CD14-positive monocyte (primary cell): ENCODE measurements at regions not wholly inside any gene's neighbourhood (a gene's known extent, or its start where the extent isn't known, plus 50 kb on each side); places are given as distances from the start of the nearest gene placed in this dataset.

Source experiments
- DNase-seq, 3 donors: peaks; one replicate each; pipeline ENCODE4 v3.0.0-alpha.2; 2011 to 2022
- H2AFZ ChIP-seq: 2 replicates; pipeline ENCODE4 v1.6.0; 2012; ENCODE audit warnings: mild to moderate bottlenecking, low read depth, low read length, inconsistent platforms; ENCODE audit not compliant: insufficient read depth, poor library complexity, severe bottlenecking
- H3K27ac ChIP-seq, 2 donors: 1 replicate in 1 of 2; 2 replicates in 1 of 2; pipeline ENCODE4 v1.5.1; 2012 to 2013; ENCODE audit warnings: low read length in 2 of 2, control low read depth in 1 of 2, inconsistent platforms in 1 of 2, low read depth in 1 of 2, mild to moderate bottlenecking in 1 of 2
- H3K27me3 ChIP-seq, 2 donors: one replicate each; pipeline versions ENCODE4 v1.6.0 to v1.6.1; 2011 to 2013; ENCODE audit warnings: low read length in 2 of 2; ENCODE audit not compliant: control insufficient read depth in 2 of 2, insufficient read depth in 2 of 2
- H3K36me3 ChIP-seq, 2 donors: replicated peaks in 1 of 2; 1 replicate in 1 of 2; 2 replicates in 1 of 2; pipeline versions ENCODE4 v1.5.1 to v1.6.1; 2012 to 2013; ENCODE audit warnings: low read length in 2 of 2, control low read depth in 1 of 2, inconsistent platforms in 1 of 2, mild to moderate bottlenecking in 1 of 2; ENCODE audit not compliant: insufficient read depth in 2 of 2, control insufficient read depth in 1 of 2
- H3K4me1 ChIP-seq, 2 donors: 1 replicate in 1 of 2; 2 replicates in 1 of 2; pipeline versions ENCODE4 v1.5.1 to v1.6.1; 2012 to 2013; ENCODE audit warnings: low read length in 2 of 2, control low read depth in 1 of 2, inconsistent platforms in 1 of 2, mild to moderate bottlenecking in 1 of 2, moderate library complexity in 1 of 2; ENCODE audit not compliant: insufficient read depth in 2 of 2, control insufficient read depth in 1 of 2
- H3K4me2 ChIP-seq: replicated peaks from 2 replicates; pipeline ENCODE3; 2012; ENCODE audit warnings: low read length, moderate library complexity, mild to moderate bottlenecking; ENCODE audit not compliant: poor library complexity, severe bottlenecking; ENCODE audit errors: extremely low read depth
- H3K4me3 ChIP-seq, 3 experiments: fragments of 200-600 bp in 1 of 3; sonication (generic) in 1 of 3; replicated peaks in 1 of 3; 1 replicate in 2 of 3; 2 replicates in 1 of 3; pipeline ENCODE4 v1.5.1; 2011 to 2013; ENCODE audit warnings: low read length in 3 of 3, mild to moderate bottlenecking in 3 of 3, control low read depth in 2 of 3, low read depth in 2 of 3, inconsistent platforms in 1 of 3, moderate library complexity in 1 of 3
- H3K79me2 ChIP-seq: 2 replicates; pipeline ENCODE4 v1.6.0; 2012; ENCODE audit warnings: mild to moderate bottlenecking, control low read depth, inconsistent platforms, low read length, moderate library complexity; ENCODE audit not compliant: insufficient read depth
- H3K9ac ChIP-seq: 2 replicates; pipeline ENCODE4 v1.6.0; 2017; ENCODE audit warnings: low read length, mild to moderate bottlenecking; ENCODE audit not compliant: insufficient read depth, poor library complexity, severe bottlenecking
- H3K9me3 ChIP-seq, 2 donors: replicated peaks in 1 of 2; 1 replicate in 1 of 2; 2 replicates in 1 of 2; pipeline versions ENCODE4 v1.5.1 to v1.6.1; 2012 to 2013; ENCODE audit warnings: low read length in 2 of 2, control low read depth in 1 of 2; ENCODE audit not compliant: control insufficient read depth in 1 of 2, insufficient read depth in 1 of 2
- H4K20me1 ChIP-seq: 2 replicates; pipeline ENCODE4 v1.6.0; 2012; ENCODE audit warnings: mild to moderate bottlenecking, low read length, control low read depth, moderate library complexity; ENCODE audit not compliant: insufficient read depth
- H3K27ac Mint-ChIP-seq, 7 donors: one replicate each; pipeline ENCODE4 v1.8.0; 2020; ENCODE audit warnings: mild to moderate bottlenecking in 7 of 7, mixed read lengths in 7 of 7, moderate library complexity in 6 of 7, inconsistent platforms in 2 of 7
- H3K27me3 Mint-ChIP-seq, 3 donors: one replicate each; pipeline ENCODE4 v1.8.0; 2021 to 2022; ENCODE audit warnings: low read depth in 3 of 3, mild to moderate bottlenecking in 3 of 3, mixed read lengths in 3 of 3, moderate library complexity in 3 of 3, inconsistent platforms in 1 of 3
- H3K36me3 Mint-ChIP-seq, 2 donors: one replicate each; pipeline ENCODE4 v1.8.0; 2020; ENCODE audit warnings: mixed read lengths in 2 of 2, inconsistent platforms in 1 of 2, mild to moderate bottlenecking in 1 of 2
- H3K4me1 Mint-ChIP-seq: one replicate; pipeline ENCODE4 v1.8.0; 2020; ENCODE audit warnings: mild to moderate bottlenecking, mixed read lengths
- H3K4me3 Mint-ChIP-seq, 2 donors: one replicate each; pipeline ENCODE4 v1.8.0; 2020; ENCODE audit warnings: mild to moderate bottlenecking in 2 of 2, mixed read lengths in 2 of 2, moderate library complexity in 1 of 2
- H3K9me3 Mint-ChIP-seq, 7 donors: one replicate each; pipeline ENCODE4 v1.8.0; 2020 to 2022; ENCODE audit warnings: mixed read lengths in 7 of 7, mild to moderate bottlenecking in 6 of 7, moderate library complexity in 6 of 7, inconsistent platforms in 2 of 7
- WGBS: methylation state at CpG from one replicate; pipeline ENCODE4 v1.1.5; 2013; ENCODE audit warnings: missing lambda C conversion rate; ENCODE audit not compliant: insufficient coverage; 5-methylcytosine and 5-hydroxymethylcytosine counted together
- intact Hi-C, 2 donors: fragments of 100-400 bp; cut with micrococcal nuclease; formaldehyde crosslinking; loops; one replicate each; pipeline versions ENCODE4 v1.15.0 to v1.15.1; 2023
- TF ChIP-seq, protein P1 (sequence below): fragments of 200-600 bp; IDR thresholded peaks from one replicate; pipeline ENCODE4 v1.8.0; 2022; ENCODE audit warnings: antibody characterized with exemption, mild to moderate bottlenecking

DNA sequence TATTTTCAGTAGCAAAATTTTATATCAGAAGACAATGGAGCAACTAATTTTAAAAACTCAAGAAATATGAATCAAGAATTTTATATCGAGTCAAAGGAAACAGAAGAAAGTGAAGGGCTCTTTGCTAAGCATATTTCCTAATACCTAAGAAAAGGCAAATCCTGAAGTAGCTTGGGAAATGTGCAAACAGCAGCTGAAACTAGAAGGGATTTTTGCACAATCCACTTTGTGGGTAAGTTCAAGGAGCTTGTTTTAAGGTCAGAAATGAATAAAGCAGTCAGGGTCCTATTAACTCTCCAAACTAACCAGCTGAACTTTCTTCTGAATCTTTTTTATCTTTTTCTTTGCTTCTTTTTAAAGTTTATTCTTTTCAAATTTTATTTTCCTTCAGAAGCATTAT, 500.9 kb upstream of the CXorf51A start:
- no peaks in the 10 kb centered on the region for H3K36me3 ChIP-seq
- TF ChIP-seq, protein P1, sequence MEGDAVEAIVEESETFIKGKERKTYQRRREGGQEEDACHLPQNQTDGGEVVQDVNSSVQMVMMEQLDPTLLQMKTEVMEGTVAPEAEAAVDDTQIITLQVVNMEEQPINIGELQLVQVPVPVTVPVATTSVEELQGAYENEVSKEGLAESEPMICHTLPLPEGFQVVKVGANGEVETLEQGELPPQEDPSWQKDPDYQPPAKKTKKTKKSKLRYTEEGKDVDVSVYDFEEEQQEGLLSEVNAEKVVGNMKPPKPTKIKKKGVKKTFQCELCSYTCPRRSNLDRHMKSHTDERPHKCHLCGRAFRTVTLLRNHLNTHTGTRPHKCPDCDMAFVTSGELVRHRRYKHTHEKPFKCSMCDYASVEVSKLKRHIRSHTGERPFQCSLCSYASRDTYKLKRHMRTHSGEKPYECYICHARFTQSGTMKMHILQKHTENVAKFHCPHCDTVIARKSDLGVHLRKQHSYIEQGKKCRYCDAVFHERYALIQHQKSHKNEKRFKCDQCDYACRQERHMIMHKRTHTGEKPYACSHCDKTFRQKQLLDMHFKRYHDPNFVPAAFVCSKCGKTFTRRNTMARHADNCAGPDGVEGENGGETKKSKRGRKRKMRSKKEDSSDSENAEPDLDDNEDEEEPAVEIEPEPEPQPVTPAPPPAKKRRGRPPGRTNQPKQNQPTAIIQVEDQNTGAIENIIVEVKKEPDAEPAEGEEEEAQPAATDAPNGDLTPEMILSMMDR, result no peak
- no peak overlapping the region for H3K27ac Mint-ChIP-seq
- H3K9me3 ChIP-seq, result peaks cover 0 to 6% of the 10 kb centered on the region in 2 donors
- H4K20me1 ChIP-seq, result no peaks in the 10 kb centered on the region
- no peak overlapping the region for H3K4me3 Mint-ChIP-seq
- H3K9ac ChIP-seq, result no peak overlapping the region
- no peaks in the 10 kb centered on the region for H3K79me2 ChIP-seq
- no CpG with 5 or more reads among the region's 1 CpG for WGBS
- H3K9me3 Mint-ChIP-seq, result peaks cover 0 to 6% (median 2%) of the 10 kb centered on the region in 7 donors
- H3K4me1 Mint-ChIP-seq, result no peaks in the 10 kb centered on the region
- H2AFZ ChIP-seq, result no peak overlapping the region
- H3K27me3 Mint-ChIP-seq, result no peaks in the 10 kb centered on the region
- H3K27ac ChIP-seq, result no peak overlapping the region
- intact Hi-C loops, result no loop called here
- H3K4me1 ChIP-seq, result no peaks in the 10 kb centered on the region
- H3K27me3 ChIP-seq, result no peaks in the 10 kb centered on the region
- no peak for DNase-seq
- H3K4me3 ChIP-seq, result no peak overlapping the region
- no peaks in the 10 kb centered on the region for H3K36me3 Mint-ChIP-seq
- no peak overlapping the region for H3K4me2 ChIP-seq
